ENCODE measurements at regions not wholly inside any gene's neighbourhood (a gene's known extent, or its start where the extent isn't known, plus 50 kb on each side); places are given as distances from the start of the nearest gene placed in this dataset.

DNA sequence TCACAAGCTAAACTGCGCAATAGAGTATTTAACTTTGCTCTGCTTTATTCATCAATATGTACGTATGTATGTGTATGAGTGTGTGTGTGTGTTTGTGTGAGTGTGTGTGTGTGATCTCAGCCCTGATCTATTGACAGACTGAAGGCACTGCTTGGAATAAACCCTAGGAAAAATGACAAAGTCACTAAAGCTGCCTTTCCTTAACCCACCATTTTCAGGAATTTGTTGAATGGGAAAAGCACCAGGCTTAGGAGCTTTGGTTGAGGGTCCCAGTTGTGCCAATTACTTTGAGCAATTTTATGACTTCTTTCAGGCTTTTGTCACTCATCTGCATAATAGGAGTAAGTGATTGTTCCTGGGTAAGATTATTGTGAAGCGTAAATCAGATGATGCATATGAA, 108.6 kb upstream of the TLR4 start:
- no peak overlapping the region for H2BK5ac ChIP-seq (ENCODE audit: insufficient read length, low read length)
- 0 out of 2 replicates have a peak, but pooled peaks cover 2% of the 10 kb centered on the region for H3K27me3 ChIP-seq (ENCODE audit: insufficient read depth, low read length)
- no peak overlapping the region for H3K9ac ChIP-seq (ENCODE audit: extremely low read depth, insufficient read length, low read length)
- no peak overlapping the region for H2AK5ac ChIP-seq (ENCODE audit: insufficient read length, low read length)
- no peak overlapping the region for H3K23ac ChIP-seq (ENCODE audit: insufficient read length, low read depth, low read length)
- no peak overlapping the region for H4K91ac ChIP-seq (ENCODE audit: insufficient read length, low read depth, low read length)
- Mint-ChIP-seq H3K4me3 (no peak overlapping the region; a peak in 1 of 5 replicates), H3K36me3 (ENCODE audit: insufficient read depth in 1 of 3, low read depth in 3 of 3) (peaks cover 0 to 18% (median 0%) of the 10 kb centered on the region in 3 experiments; a peak in 2 of 7 replicates), H3K4me1 (peaks cover 52 to 63% of the 10 kb centered on the region in 2 experiments), H3K27me3 (ENCODE audit: low read depth) (no peaks in the 10 kb centered on the region; the same call in 1 of the 2 replicates), H3K27ac (peak overlapping the region in 2 of 3 experiments; percentile 49 to 56; a peak in 3 of 7 replicates), H3K9me3 (peaks cover 0 to 4% of the 10 kb centered on the region in 2 experiments; a peak in 1 of 5 replicates)
- no peak overlapping the region for H3K14ac ChIP-seq (ENCODE audit: insufficient read depth, low read length)
- peaks cover 7% of the 10 kb centered on the region; the same call in 1 of the 2 replicates for H3K4me1 ChIP-seq (ENCODE audit: insufficient read depth, low read length)
- no peak overlapping the region for H3K4ac ChIP-seq (ENCODE audit: low read depth, low read length)
- no peaks in the 10 kb centered on the region for H3K79me2 ChIP-seq (ENCODE audit: insufficient read depth, low read length)
- no peak overlapping the region for H3K56ac ChIP-seq (ENCODE audit: insufficient read length, low read depth, low read length)
- no CpG with 5 or more reads among the region's 3 CpGs for WGBS (ENCODE audit: extremely low coverage, insufficient read length, low lambda C conversion rate)
- H3K9me3 ChIP-seq (ENCODE audit: control insufficient read depth, low read depth, low read length): no peaks in the 10 kb centered on the region
- no peak overlapping the region for H2AFZ ChIP-seq (ENCODE audit: low read length)
- H2BK20ac ChIP-seq (ENCODE audit: low read depth, low read length, poor library complexity, severe bottlenecking): no peak overlapping the region
- H2BK12ac ChIP-seq (ENCODE audit: insufficient read length, low read depth, low read length): no peak overlapping the region
- no peaks in the 10 kb centered on the region for H3K79me1 ChIP-seq (ENCODE audit: insufficient read depth, low read depth, low read length, poor library complexity, severe bottlenecking)
- H3K23me2 ChIP-seq (ENCODE audit: insufficient read length, low read depth, low read length, poor library complexity, severe bottlenecking): no peaks in the 10 kb centered on the region
- no peak overlapping the region for H2BK120ac ChIP-seq (ENCODE audit: low read depth, low read length, poor library complexity, severe bottlenecking)
- H3K4me2 ChIP-seq (ENCODE audit: insufficient read depth, insufficient read length, low read length): peak overlapping the region; percentile 29
- DNase-seq: no peak
- H4K5ac ChIP-seq (ENCODE audit: insufficient read length, low read depth, low read length): no peak overlapping the region
- H3K18ac ChIP-seq (ENCODE audit: insufficient read length, low read depth, low read length): no peak overlapping the region
- no peak overlapping the region for H4K8ac ChIP-seq (replicated peaks; ENCODE audit: insufficient read length, low read depth, low read length)
- no peak overlapping the region for H2BK15ac ChIP-seq (ENCODE audit: low read depth, low read length)
- no peak overlapping the region for H3T11ph ChIP-seq (ENCODE audit: low read length)
- H4K20me1 ChIP-seq (ENCODE audit: control insufficient read depth, insufficient read depth, insufficient read length): no peaks in the 10 kb centered on the region
- TF ChIP-seq, protein P1, sequence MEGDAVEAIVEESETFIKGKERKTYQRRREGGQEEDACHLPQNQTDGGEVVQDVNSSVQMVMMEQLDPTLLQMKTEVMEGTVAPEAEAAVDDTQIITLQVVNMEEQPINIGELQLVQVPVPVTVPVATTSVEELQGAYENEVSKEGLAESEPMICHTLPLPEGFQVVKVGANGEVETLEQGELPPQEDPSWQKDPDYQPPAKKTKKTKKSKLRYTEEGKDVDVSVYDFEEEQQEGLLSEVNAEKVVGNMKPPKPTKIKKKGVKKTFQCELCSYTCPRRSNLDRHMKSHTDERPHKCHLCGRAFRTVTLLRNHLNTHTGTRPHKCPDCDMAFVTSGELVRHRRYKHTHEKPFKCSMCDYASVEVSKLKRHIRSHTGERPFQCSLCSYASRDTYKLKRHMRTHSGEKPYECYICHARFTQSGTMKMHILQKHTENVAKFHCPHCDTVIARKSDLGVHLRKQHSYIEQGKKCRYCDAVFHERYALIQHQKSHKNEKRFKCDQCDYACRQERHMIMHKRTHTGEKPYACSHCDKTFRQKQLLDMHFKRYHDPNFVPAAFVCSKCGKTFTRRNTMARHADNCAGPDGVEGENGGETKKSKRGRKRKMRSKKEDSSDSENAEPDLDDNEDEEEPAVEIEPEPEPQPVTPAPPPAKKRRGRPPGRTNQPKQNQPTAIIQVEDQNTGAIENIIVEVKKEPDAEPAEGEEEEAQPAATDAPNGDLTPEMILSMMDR (conservative IDR thresholded peaks at IDR 0.05): no peak
- H3K27ac ChIP-seq (ENCODE audit: insufficient read length, low read depth, low read length): no peak overlapping the region
